Progenitor cell of endocrine pancreas (in vitro differentiated cells): ENCODE measurements at regions not wholly inside any gene's neighbourhood (a gene's known extent, or its start where the extent isn't known, plus 50 kb on each side); places are given as distances from the start of the nearest gene placed in this dataset.
A peak's percentile ranks its signal among the peaks of the same experiment; 100 is the strongest.

Experiments
- DNase-seq: peaks from one replicate; pipeline ENCODE4 v3.0.0; 2021; ENCODE audit warnings: low spot score; ENCODE audit not compliant: unreplicated experiment
- H3K27ac Mint-ChIP-seq: 2 replicates; pipeline ENCODE4 v1.8.0; 2021; ENCODE audit warnings: mild to moderate bottlenecking, moderate library complexity, mixed read lengths
- H3K27me3 Mint-ChIP-seq: 2 replicates; pipeline ENCODE4 v1.8.0; 2021; ENCODE audit warnings: mixed read lengths
- H3K36me3 Mint-ChIP-seq: 2 replicates; pipeline ENCODE4 v1.8.0; 2022; ENCODE audit warnings: mixed read lengths; ENCODE audit not compliant: insufficient read depth
- H3K4me1 Mint-ChIP-seq: 2 replicates; pipeline ENCODE4 v1.8.0; 2021; ENCODE audit warnings: low read depth, mixed read lengths
- H3K4me3 Mint-ChIP-seq: 2 replicates; pipeline ENCODE4 v1.8.0; 2021; ENCODE audit warnings: low read depth, mild to moderate bottlenecking, moderate library complexity, mixed read lengths
- H3K9me3 Mint-ChIP-seq: 2 replicates; pipeline ENCODE4 v1.8.0; 2021; ENCODE audit warnings: low read depth, mixed read lengths
- TF ChIP-seq, protein P1 (sequence below): fragments of 200-600 bp; sonication (generic); IDR thresholded peaks from one replicate; pipeline ENCODE4 v1.5.0; 2021; ENCODE audit warnings: antibody characterized with exemption, mild to moderate bottlenecking; ENCODE audit not compliant: unreplicated experiment

DNA sequence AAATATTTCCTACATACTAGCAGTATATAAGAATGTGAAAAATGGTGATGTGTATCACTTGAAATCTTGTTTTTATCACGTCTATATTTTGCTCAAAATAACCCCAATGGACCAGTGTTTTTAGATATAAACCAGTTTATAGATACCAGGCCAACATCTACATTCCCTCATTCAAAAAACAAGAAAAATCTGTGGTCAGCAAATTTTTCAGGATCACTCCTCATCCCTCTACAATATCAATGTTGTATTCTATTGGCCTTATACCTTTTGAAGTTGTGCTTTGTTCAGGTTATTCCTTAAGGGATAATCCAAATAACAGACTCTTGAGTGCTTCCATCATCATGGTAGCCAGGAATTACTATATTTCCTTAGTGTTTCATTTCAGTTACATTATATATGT, 332.9 kb upstream of the ARRDC4 start:
- DNase-seq, result no peak
- peaks cover 2% of the 10 kb centered on the region for H3K27me3 Mint-ChIP-seq
- H3K27ac Mint-ChIP-seq, result no peak overlapping the region
- H3K9me3 Mint-ChIP-seq, result peaks cover 4% of the 10 kb centered on the region
- H3K4me1 Mint-ChIP-seq, result no peaks in the 10 kb centered on the region
- TF ChIP-seq, protein P1, sequence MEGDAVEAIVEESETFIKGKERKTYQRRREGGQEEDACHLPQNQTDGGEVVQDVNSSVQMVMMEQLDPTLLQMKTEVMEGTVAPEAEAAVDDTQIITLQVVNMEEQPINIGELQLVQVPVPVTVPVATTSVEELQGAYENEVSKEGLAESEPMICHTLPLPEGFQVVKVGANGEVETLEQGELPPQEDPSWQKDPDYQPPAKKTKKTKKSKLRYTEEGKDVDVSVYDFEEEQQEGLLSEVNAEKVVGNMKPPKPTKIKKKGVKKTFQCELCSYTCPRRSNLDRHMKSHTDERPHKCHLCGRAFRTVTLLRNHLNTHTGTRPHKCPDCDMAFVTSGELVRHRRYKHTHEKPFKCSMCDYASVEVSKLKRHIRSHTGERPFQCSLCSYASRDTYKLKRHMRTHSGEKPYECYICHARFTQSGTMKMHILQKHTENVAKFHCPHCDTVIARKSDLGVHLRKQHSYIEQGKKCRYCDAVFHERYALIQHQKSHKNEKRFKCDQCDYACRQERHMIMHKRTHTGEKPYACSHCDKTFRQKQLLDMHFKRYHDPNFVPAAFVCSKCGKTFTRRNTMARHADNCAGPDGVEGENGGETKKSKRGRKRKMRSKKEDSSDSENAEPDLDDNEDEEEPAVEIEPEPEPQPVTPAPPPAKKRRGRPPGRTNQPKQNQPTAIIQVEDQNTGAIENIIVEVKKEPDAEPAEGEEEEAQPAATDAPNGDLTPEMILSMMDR, result no peak
- no peak overlapping the region for H3K4me3 Mint-ChIP-seq
- no peaks in the 10 kb centered on the region for H3K36me3 Mint-ChIP-seq

DNA sequence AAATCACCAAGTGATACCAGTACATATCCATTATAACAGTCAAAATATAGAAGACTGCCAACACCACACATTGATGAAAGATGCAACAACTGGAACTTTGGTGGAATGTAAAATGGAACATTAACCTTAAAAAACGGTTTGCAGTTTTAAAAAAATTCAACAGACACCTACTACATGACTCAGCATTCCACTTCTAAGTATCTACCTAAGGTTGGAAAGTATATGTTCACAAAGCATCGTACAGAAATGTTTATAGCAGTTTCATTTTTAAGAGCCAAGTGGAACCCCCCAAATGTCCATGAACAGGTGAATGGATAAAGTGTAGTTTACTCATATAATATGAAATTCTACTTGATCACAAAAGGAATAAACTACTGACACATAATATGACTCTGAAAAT, 314.7 kb upstream of the ARRDC4 start:
- Mint-ChIP-seq H3K27me3 (peaks cover 25% of the 10 kb centered on the region), H3K27ac (no peak overlapping the region), H3K36me3 (no peaks in the 10 kb centered on the region), H3K4me1 (no peaks in the 10 kb centered on the region), H3K9me3 (peaks cover 3% of the 10 kb centered on the region), H3K4me3 (no peak overlapping the region)
- TF ChIP-seq, protein P1, result no peak
- DNase-seq, result no peak

DNA sequence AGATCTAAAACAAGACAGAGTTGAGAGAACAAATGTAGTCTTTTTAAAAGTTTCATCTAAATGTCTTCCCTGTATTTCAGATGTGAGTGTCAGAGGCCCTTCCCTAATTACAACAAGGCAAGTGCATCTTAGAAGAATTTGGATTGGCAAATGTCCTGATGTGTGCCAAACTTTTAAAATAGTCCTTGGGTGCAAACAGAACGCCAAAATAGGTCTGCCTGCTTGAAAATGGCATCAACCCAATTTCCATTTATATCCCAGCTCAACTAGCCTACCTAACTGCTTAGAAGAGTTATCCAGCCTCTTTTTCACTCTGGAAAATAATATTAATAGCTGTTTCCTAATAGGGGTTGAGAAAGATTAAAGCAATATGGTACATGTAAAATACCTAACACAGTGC, 311.8 kb upstream of the ARRDC4 start:
- TF ChIP-seq, protein P1, result no peak
- Mint-ChIP-seq H3K4me1 (peaks cover 6% of the 10 kb centered on the region), H3K4me3 (no peak overlapping the region), H3K27me3 (peaks cover 42% of the 10 kb centered on the region), H3K27ac (no peak overlapping the region), H3K36me3 (no peaks in the 10 kb centered on the region), H3K9me3 (peaks cover 3% of the 10 kb centered on the region)
- no peak for DNase-seq

DNA sequence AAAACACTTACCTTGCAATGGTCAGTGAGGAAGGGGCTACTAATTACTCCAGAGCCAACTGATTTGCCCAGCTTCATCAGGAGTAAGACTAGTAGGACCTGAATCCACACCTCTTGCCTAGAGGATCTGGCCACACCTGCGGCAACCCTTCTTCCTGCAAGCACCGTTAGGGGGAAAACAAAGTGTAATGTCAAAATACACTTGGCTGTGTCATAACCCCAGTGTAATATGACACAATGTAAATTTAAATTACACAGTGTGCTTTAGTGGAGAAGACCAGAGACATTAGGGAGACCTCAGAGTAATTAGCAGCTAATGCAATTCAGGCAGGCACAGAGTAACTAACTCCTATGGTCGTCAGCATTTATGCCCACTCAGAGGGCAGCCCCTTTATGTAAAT, 308.5 kb upstream of the ARRDC4 start:
- peaks cover 62% of the 10 kb centered on the region for H3K27me3 Mint-ChIP-seq
- DNase-seq, result no peak
- no peak overlapping the region for H3K27ac Mint-ChIP-seq
- no peak overlapping the region for H3K4me3 Mint-ChIP-seq
- TF ChIP-seq, protein P1, result no peak
- H3K36me3 Mint-ChIP-seq, result no peaks in the 10 kb centered on the region
- H3K9me3 Mint-ChIP-seq, result no peaks in the 10 kb centered on the region
- peaks cover 6% of the 10 kb centered on the region for H3K4me1 Mint-ChIP-seq

DNA sequence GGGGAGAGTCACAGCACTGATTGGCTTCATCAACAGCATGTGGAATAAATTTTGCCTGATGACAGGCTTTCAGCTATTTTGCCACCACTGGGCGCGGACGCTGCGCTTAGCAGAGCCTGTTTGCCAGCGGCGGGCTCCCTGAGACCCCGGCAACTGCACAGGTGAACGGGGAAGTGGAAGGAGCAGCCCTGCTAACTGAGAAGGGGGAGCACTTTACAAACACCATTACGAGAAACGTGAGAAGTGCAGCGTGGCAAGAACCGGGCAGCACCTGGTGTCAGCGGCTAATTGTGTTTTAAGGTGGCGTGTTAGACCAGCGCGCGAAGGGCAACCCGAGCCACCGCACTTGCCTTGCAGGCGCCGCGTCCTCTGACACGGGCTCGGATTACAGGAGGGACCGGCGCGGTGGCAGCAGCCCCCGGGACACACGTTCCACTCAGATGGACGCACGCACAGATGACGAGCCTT, 307.8 kb upstream of the ARRDC4 start:
- Mint-ChIP-seq H3K4me1 (peaks cover 6% of the 10 kb centered on the region), H3K9me3 (no peaks in the 10 kb centered on the region), H3K36me3 (no peaks in the 10 kb centered on the region), H3K27ac (no peak overlapping the region), H3K4me3 (peak overlapping the region; percentile 62), H3K27me3 (peaks cover 63% of the 10 kb centered on the region)
- TF ChIP-seq, protein P1, result no peak
- DNase-seq, result peak; percentile 15
